NB4 (cell line): ENCODE measurements at regions not wholly inside any gene's neighbourhood (a gene's known extent, or its start where the extent isn't known, plus 50 kb on each side); places are given as distances from the start of the nearest gene placed in this dataset.

Source experiments
- DNase-seq: peaks from one replicate; pipeline ENCODE4 v3.0.0; 2010; ENCODE audit warnings: low read depth
- H3K4me3 ChIP-seq: one replicate; pipeline ENCODE4 v1.5.1; 2011; ENCODE audit warnings: mild to moderate bottlenecking, low read depth, low read length, moderate library complexity
- CTCF ChIP-seq: IDR thresholded peaks from one replicate; pipeline ENCODE4 v1.5.1; 2012; ENCODE audit warnings: low read depth, low read length
- MAX ChIP-seq: IDR thresholded peaks from 2 replicates; pipeline ENCODE4 v1.6.1; 2011; ENCODE audit warnings: low read depth, low read length
- MYC ChIP-seq: IDR thresholded peaks from 2 replicates; pipeline ENCODE4 v1.6.1; 2011; ENCODE audit warnings: low read depth, low read length
- POLR2A ChIP-seq: IDR thresholded peaks from 2 replicates; pipeline ENCODE4 v1.6.1; 2011; ENCODE audit warnings: mild to moderate bottlenecking; ENCODE audit not compliant: insufficient read length; ENCODE audit errors: extremely low read depth

- DNase-seq: peak; percentile 37
- TF ChIP-seq CTCF (no peak), POLR2A (no peak), MAX (no peak), MYC (no peak)
- no peak overlapping the region for H3K4me3 ChIP-seq
Measured at GRCh38 chr6:11912420-11912819, 99.7 kb upstream of the HIVEP1 start.

GRCh38 chr6:11911538-11911937 is 100.6 kb upstream of the HIVEP1 start:
- no peak overlapping the region for H3K4me3 ChIP-seq
- TF ChIP-seq MAX: no peak
- no peak for TF ChIP-seq MYC
- no peak for TF ChIP-seq CTCF
- no peak for TF ChIP-seq POLR2A
- DNase-seq: peak; percentile 15

- TF ChIP-seq CTCF (no peak), POLR2A (no peak), MAX (no peak), MYC (no peak)
- no peak overlapping the region for H3K4me3 ChIP-seq
- DNase-seq: no peak
Measured at GRCh38 chr6:11909696-11910132, 102.4 kb upstream of the HIVEP1 start.

GRCh38 chr6:11908436-11909105 is 103.5 kb upstream of the HIVEP1 start:
- no peak for DNase-seq
- H3K4me3 ChIP-seq: no peak overlapping the region
- no peak for TF ChIP-seq POLR2A
- TF ChIP-seq MYC: no peak
- TF ChIP-seq CTCF: no peak
- TF ChIP-seq MAX: no peak

GRCh38 chr6:11903645-11904044 is 108.5 kb upstream of the HIVEP1 start:
- H3K4me3 ChIP-seq: no peak overlapping the region
- DNase-seq: no peak
- no peak for TF ChIP-seq MAX

- no peak for DNase-seq
- TF ChIP-seq POLR2A (no peak), MAX (no peak), CTCF (no peak), MYC (no peak)
- H3K4me3 ChIP-seq: no peak overlapping the region
Measured at GRCh38 chr6:11902527-11902926, 109.6 kb upstream of the HIVEP1 start.
